Type B pancreatic cell (in vitro differentiated cells): ENCODE measurements at regions not wholly inside any gene's neighbourhood (a gene's known extent, or its start where the extent isn't known, plus 50 kb on each side); places are given as distances from the start of the nearest gene placed in this dataset.

Experiments used
- DNase-seq: peaks from one replicate; pipeline ENCODE4 v3.0.0; 2021; ENCODE audit warnings: mixed read lengths; ENCODE audit not compliant: unreplicated experiment; ENCODE audit errors: extremely low spot score
- H3K27ac Mint-ChIP-seq: 2 replicates; pipeline ENCODE4 v1.8.0; 2021; ENCODE audit warnings: mild to moderate bottlenecking, mixed read lengths
- H3K27me3 Mint-ChIP-seq: 2 replicates; pipeline ENCODE4 v1.8.0; 2021; ENCODE audit warnings: mixed read lengths
- H3K36me3 Mint-ChIP-seq: 2 replicates; pipeline ENCODE4 v1.8.0; 2021; ENCODE audit warnings: mixed read lengths
- H3K4me1 Mint-ChIP-seq: one replicate; pipeline ENCODE4 v1.8.0; 2021; ENCODE audit warnings: mixed read lengths; ENCODE audit not compliant: unreplicated experiment
- H3K4me3 Mint-ChIP-seq: 2 replicates; pipeline ENCODE4 v1.8.0; 2021; ENCODE audit warnings: mild to moderate bottlenecking, mixed read lengths
- H3K9me3 Mint-ChIP-seq: 2 replicates; pipeline ENCODE4 v1.8.0; 2021; ENCODE audit warnings: mixed read lengths
- CTCF ChIP-seq: fragments of 200-600 bp; sonication (generic); conservative IDR thresholded peaks from 2 replicates; pipeline ENCODE4 v1.5.0; 2021; ENCODE audit warnings: antibody characterized with exemption, mild to moderate bottlenecking

- H3K4me3 Mint-ChIP-seq, result no peak overlapping the region
- H3K27ac Mint-ChIP-seq, result no peak overlapping the region
- H3K36me3 Mint-ChIP-seq, result no peaks in the 10 kb centered on the region
- H3K27me3 Mint-ChIP-seq, result peaks cover 23% of the 10 kb centered on the region
- no peak for TF ChIP-seq CTCF
- peaks cover 2% of the 10 kb centered on the region for H3K9me3 Mint-ChIP-seq
- DNase-seq, result no peak
- no peaks in the 10 kb centered on the region for H3K4me1 Mint-ChIP-seq
Observed at GRCh38 chr5:75963554-75963953, 119.6 kb upstream of the SV2C start.

DNA sequence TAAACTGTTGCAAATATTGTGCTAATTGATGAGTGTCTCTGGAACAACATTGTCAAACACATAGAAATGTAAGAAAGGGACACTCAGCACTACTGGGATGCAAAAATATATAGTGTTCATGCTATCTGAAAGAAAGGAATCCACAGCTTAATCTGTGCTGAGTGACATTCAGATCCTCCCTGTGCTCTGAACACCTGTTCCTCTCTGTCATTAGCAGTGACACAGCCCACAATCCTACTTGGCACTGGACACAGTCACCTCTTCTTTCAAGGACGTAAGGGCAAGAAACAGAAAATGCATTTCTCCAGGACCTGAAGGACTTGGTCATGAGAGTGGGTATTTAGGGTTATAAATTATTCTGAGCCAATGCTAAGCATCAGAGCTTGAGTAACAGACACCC, 121.4 kb upstream of the SV2C start:
- no peak for DNase-seq
- no peak overlapping the region for H3K4me3 Mint-ChIP-seq
- H3K27me3 Mint-ChIP-seq, result peaks cover 23% of the 10 kb centered on the region
- TF ChIP-seq CTCF, result no peak
- no peaks in the 10 kb centered on the region for H3K4me1 Mint-ChIP-seq
- peaks cover 5% of the 10 kb centered on the region for H3K9me3 Mint-ChIP-seq
- H3K36me3 Mint-ChIP-seq, result no peaks in the 10 kb centered on the region
- H3K27ac Mint-ChIP-seq, result no peak overlapping the region

GRCh38 chr5:75960129-75960528, 123.1 kb upstream of the SV2C start:
- no peak for DNase-seq
- Mint-ChIP-seq H3K9me3 (peaks cover 5% of the 10 kb centered on the region), H3K4me1 (no peaks in the 10 kb centered on the region), H3K4me3 (no peak overlapping the region), H3K27ac (no peak overlapping the region), H3K36me3 (no peaks in the 10 kb centered on the region), H3K27me3 (peaks cover 23% of the 10 kb centered on the region)
- TF ChIP-seq CTCF, result no peak

DNA sequence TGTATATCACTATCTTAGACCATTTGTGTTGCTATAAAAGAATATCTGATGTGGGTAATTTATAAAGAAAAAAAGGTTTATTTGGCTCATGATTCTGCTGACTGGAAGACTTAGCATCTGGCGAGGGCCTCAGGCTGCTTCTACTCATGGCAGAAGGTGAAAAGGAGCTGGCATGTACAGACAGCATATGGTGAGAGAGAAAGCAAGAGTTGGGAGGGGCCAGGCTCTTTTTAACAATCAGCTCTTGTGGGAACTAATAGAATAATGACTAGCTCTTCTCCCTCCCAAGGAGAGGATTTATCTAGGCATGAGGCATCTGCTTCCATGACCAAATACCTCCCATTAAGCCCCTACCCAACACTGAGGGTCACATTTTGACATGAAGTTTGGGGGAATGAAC, 130.2 kb upstream of the SV2C start:
- H3K27ac Mint-ChIP-seq, result no peak overlapping the region
- DNase-seq, result no peak
- H3K4me3 Mint-ChIP-seq, result no peak overlapping the region
- H3K9me3 Mint-ChIP-seq, result no peaks in the 10 kb centered on the region
- no peaks in the 10 kb centered on the region for H3K36me3 Mint-ChIP-seq
- H3K27me3 Mint-ChIP-seq, result peaks cover 26% of the 10 kb centered on the region
- no peak for TF ChIP-seq CTCF
- no peaks in the 10 kb centered on the region for H3K4me1 Mint-ChIP-seq

DNA sequence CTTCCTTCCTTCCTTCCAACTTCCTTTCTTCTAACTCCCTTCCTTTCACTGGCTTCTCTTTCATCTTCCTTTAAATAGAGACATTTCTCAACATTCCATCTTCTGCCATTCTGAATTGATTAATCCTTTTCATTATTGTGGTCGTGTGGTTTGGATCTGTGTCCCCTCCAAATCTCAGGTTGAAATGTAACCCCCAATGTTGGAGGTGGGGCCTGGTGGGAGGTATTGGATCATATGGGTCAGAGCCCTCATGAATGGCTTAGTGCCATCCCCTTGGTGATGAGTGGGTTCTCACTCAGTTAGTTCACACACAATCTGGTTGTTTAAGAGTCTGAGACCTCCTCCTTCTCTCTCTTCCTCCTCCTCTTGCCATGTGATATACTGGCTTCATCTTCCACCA, 130.9 kb upstream of the SV2C start:
- H3K4me3 Mint-ChIP-seq, result no peak overlapping the region
- H3K9me3 Mint-ChIP-seq, result no peaks in the 10 kb centered on the region
- no peak overlapping the region for H3K27ac Mint-ChIP-seq
- H3K36me3 Mint-ChIP-seq, result no peaks in the 10 kb centered on the region
- no peaks in the 10 kb centered on the region for H3K4me1 Mint-ChIP-seq
- H3K27me3 Mint-ChIP-seq, result peaks cover 28% of the 10 kb centered on the region
- TF ChIP-seq CTCF, result no peak
- no peak for DNase-seq

- no peak for TF ChIP-seq CTCF
- Mint-ChIP-seq H3K4me3 (no peak overlapping the region), H3K4me1 (no peaks in the 10 kb centered on the region), H3K36me3 (no peaks in the 10 kb centered on the region), H3K9me3 (no peaks in the 10 kb centered on the region), H3K27me3 (peaks cover 31% of the 10 kb centered on the region), H3K27ac (no peak overlapping the region)
- DNase-seq, result no peak
Observed at GRCh38 chr5:75951716-75952115, 131.5 kb upstream of the SV2C start.
